ENCODE measurements at regions not wholly inside any gene's neighbourhood (a gene's known extent, or its start where the extent isn't known, plus 50 kb on each side); places are given as distances from the start of the nearest gene placed in this dataset.

DNA sequence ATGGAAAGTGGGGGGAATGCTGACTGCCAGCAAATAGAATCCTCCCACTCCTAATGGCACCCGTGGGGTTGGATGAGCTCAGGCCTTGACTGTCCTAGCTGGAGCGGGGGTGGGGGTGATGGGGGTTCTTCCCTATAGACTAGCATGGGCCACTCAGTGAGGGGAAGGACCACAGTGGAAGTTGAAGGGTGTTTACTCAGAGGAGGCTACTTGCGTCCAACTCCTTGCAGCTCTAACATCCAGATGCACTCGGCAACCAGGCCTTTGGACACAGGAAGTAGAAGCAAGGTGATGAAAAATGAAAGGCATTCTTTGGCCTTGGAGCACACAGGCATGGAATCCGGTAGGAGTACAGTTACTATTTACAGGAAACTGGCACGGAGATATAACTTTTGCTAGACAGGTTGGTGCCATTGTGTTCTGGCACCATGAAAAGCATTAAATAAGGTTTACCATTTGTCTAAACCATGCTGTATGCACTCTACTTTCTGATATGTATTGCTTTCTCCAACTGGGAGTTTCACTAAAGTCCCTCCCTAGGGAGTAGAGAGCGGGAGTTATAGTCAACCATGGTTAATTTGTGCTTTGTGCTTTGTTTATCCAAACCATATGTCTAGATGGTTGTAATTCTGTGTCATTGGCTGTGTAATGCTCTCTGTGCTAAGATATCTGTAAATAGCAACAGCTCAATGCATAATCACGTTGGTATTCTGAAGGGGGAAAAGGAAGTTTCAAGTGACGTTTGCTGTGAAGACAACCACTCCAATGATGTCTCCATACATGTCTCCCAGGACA is 125.3 kb downstream of the TSHZ3 start:
- DNase-seq (ENCODE audit: low spot score), result no peak

DNA sequence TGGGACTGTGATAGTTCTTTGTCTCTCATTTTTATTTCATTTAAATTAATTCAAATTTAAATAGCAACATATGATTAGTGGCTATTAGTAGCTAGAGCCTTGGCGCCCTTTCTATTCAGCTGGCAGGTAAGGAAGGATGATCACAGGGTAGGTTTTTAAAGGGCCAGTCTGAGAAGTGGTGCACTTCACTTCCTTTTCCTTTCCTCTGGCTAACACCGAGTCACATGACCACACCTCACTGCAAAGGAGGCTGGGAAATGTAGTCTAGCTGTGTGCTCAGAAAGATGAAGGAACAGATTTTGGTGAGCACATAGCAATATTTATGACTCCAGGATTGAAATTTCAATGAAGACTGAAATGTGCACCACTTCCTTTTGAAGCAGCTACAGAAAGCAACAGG is 128.7 kb downstream of the TSHZ3 start:
- DNase-seq (ENCODE audit: low spot score), result no peak

DNA sequence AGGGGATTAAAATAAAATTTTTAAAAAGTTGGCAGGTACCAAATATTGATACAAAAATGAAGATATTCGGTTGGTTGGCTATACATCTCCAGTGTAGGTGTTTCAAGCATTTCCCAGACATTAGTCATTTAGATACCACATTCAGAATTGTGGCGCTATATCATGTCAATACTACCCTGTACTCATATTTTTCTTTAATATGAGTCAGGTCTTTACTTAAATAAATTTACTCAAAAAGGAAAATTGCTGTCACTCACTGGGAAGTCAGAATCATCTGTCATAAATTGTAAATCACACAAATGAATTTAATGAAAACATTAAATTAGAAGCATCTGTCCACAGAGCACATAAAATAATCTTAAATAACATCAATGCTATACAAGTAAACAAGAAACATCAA is 134.2 kb downstream of the TSHZ3 start:
- no peak for DNase-seq (ENCODE audit: low spot score)

DNA sequence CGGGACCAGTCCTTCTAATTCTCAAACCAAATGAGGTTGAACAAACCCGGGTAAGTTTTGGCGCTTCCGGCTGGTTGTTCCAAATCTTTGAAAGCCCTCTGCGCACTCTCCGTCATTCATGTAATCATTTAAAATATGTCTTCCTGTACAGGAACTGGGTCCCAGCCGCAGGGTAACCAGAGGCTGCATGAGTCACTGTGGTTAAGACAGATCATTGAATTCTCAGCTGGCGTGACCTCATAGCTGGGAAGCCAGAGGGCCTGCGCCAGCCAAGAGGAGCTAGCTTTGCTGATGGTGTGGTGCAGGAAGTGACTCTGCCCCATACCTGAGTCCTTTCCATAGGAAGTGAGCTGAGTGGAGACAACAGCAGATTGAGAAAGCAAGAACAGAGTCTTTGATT is 135.2 kb downstream of the TSHZ3 start:
- DNase-seq (ENCODE audit: low spot score), result no peak

DNA sequence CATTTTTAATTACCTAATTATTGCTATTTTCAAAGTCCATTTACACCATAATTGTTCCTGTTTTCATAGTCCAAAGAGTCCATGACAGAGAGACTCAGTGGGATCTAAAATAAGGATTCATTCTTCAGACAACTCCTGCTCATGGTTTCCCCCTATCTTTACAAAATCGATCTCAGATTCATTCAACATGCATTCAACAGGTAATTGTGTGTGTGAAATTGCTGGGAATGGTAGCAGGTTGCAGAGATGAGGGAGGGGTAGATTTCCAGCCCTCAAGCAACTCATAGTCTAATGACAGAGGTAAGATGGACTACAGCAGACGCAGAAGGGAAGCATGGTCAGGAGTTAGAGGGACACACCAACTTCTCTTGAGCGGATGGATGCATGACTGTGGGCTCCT is 138.1 kb downstream of the TSHZ3 start:
- DNase-seq (ENCODE audit: low spot score), result no peak

DNA sequence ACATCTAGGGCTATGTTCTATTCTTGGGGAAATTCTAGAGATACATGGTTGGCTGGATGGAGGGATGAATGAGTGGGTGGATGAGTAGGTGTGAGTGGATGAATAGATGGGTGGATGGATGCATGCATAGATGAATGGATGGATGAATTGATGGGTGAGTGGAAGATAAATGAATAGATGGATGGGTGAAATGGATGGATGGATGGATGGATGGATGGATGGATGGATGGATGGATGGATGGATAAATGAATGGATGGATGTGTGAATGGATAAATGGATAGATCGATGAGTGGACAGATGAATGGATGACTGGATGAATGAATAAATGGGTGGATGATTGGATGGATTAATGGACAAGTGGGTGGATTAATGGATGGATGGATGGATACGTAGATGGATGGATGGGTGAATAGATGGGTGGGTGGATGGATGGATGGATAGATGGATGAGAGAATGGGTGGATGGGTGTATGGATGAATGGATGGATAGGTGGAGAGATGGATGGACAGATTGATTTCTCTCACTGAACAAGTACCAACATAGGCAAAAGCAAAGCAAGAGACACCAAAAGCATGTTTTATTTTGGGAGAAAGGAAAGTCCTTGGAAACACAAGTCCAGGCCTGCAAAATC is 143.2 kb downstream of the TSHZ3 start:
- no peak for DNase-seq (ENCODE audit: low spot score)

DNA sequence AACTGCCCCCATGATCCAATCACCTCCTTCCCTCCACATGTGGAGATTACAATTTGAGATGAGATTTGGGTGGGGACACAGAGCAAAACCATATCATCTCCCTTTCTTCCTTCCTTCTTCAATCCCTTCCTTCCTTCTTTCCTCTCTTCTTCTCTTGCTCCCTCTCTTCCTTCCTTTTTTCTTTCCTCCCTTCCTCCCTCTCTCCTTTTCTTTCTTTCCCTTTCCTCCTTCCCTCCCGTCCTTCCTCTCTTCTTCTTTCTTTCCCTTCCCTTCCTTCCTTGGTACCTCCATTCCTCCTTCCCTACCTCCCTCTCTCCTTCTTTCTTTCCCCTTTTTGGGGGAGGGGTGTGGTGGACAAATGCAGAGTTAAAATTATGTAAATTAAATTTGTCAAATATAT is 145.1 kb downstream of the TSHZ3 start:
- no peak for DNase-seq (ENCODE audit: low spot score)

DNA sequence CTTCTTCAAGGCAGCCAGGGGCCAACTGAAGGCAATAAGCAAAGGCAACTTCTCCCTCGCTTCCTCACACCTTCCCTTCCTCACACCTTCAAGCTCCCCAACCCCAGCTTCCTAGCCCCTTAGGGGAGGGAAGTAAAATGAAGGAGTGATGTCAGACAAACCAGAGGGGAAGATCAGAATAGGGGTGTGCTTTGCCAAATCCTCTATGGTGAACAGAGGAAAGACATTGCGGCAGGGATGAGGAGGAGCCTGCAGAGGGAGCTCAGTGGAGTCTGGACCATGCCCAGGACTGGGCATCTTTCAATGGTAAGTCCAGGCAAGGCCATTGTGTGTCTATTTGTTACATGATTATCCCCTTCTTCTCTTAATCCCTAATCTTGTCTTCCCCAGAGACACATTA is 164.0 kb downstream of the TSHZ3 start:
- no peak for DNase-seq (ENCODE audit: low spot score)

DNA sequence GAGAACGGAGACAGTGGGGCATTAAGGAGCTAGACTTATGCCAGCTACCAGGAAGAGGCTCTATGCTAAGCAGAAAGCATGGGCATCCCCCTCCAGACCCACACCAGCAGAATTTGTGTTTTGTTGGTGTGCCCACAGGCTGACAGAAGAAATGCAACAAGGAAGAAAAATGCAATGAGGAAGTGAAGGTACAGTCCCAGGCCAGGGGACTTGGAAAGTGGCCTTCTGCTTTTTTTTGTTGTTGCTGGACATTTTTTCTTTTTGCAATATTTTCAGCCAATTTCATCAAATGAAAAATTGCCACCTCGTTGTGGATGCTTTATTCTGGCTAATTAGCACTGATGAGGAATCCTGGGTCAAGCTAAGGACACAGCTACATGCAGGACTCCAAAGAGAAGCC is 167.7 kb downstream of the TSHZ3 start:
- DNase-seq (ENCODE audit: low spot score), result no peak

DNA sequence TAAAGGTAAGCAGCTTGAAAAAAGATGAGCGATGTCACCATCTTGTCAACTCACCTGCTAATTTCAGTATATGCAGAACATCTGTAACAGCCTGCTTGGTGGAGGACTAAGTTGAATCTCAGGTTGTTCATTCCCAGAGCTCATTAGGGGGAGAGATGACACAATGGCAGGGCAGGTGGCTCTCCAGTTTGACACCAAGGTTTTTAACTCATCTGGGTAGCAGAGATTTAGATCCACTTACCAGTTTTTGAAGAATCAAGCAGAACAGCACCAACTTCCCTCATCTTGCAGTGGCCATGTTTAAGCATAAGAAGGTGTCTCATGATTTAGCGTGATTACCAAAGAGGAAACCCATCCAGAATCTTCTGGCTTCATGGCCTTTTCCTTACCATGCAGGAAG is 168.3 kb downstream of the TSHZ3 start:
- DNase-seq (ENCODE audit: low spot score), result no peak

DNA sequence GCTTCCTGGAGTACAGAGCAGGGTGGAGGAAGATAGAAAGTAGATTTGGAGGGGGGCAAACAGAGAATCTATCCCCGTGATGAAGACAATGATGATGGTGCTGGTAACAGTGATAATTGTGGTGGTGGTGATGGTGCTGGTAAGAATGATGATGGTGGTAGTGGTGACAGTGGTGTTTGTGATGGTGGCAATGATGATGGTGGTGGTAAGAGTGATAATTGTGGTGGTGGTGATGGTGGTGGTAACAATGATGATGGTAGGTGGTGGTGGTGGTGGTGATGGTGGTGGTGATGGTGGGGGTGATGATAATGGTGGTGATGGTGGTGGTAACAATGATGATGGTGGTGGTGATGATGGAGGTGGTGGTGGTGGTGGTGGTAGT is 169.8 kb downstream of the TSHZ3 start:
- DNase-seq (ENCODE audit: low spot score), result no peak

DNA sequence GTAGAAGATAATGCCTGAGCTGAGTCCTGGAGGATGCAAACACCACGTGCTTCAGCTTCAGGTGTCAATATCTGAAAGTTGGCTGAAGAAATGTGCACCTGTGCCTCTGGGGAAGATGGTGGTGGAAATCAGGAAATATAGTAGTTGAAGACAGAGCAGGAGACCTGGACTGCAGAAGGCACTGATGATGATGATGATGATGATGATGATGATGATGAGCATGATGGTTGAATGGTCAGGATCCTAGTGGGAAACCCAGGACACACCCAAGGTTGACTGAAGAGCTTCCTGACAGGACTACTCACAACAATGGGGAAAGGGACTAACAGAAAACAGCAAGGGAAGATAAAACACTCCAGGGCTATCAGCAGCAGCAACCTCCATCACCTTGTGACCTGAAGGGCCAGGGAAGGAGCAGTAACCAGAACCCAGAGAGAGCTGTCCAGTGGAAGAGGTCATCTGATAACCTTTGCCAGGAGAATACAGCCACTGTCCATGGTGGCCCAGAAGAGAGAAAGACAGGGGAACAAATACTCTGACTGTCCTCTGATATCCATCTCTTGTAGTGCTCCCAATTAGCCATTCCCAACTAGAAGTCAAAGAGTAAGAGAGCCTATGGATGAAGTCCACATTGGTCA is 170.3 kb downstream of the TSHZ3 start:
- no peak for DNase-seq (ENCODE audit: low spot score)

DNA sequence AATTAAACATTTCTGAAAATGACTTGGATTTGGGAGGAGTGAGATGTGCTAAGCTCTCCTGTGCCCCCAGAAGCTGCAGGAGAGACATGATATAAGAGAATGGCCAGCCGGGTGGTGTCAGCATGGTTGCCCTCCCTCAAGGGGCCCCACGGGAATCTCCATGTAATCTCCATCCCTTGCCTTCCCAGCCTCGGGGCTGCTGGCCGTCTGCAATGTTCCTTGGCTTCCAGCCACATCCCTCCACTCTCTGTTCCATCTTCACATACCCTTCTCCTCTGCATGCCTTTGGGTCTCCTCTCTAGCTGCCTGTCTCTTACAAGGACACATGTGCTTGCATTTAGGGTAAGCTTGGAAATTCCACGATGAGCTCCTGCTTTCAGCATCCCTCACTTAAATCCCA is 172.0 kb downstream of the TSHZ3 start:
- no peak for DNase-seq (ENCODE audit: low spot score)

DNA sequence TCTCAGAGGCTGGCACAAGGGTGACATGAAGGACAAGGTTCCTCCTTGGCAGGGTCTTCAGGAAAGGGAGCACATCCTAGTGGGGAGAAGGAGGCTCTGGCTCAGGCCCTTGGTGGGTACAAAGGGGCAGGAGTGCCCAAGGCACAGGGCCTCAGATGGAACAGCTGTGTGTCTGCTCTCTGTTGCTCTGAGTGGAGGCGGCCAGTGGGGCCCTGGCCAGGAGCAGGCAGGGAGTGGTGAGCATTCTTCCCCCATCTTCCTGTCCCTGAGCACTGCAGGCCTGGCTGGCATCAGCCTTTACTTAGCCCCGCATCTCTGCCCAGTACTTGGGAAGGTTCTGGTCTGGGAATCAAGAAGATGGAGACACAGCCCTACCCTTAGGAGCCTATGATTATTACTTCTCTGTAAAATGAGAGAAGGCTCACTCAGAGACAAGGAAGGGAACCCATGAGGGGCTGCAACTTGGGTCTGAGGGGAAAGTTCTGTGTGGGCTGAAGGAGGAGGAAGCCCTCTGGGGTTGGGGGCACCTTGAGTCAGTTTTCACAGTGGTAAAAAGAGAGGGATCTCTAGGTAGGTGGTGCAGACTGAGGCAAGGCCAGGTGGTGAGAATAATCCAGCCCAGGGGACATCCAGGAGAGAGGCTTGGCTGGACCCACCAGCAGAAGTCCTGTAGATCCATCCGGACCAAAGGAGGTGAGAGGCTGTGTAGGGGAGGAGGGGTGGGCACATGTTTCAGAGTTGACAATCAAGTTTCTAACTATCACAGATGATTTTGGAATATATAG is 173.5 kb downstream of the TSHZ3 start:
- no peak for DNase-seq (ENCODE audit: low spot score)

DNA sequence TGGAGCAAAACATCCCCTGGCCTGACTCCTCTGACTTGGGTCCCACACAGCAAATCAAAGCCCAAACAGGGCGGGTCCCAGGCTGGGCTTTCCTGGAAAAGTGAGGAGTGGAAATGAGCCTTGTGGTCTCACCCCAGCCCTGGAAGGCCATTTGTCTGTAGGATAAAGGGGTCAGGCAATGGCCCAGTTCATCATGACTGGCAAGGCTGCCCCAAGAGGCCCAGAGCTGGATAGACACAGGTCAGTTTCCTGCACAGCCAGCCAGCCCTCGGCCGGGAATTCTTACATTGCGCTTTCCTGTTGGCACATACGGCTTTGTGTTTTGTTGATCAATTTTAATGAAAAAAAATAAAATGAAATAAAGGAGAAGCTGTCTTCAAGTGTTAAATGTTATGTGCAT is 174.3 kb downstream of the TSHZ3 start:
- no peak for DNase-seq (ENCODE audit: low spot score)

DNA sequence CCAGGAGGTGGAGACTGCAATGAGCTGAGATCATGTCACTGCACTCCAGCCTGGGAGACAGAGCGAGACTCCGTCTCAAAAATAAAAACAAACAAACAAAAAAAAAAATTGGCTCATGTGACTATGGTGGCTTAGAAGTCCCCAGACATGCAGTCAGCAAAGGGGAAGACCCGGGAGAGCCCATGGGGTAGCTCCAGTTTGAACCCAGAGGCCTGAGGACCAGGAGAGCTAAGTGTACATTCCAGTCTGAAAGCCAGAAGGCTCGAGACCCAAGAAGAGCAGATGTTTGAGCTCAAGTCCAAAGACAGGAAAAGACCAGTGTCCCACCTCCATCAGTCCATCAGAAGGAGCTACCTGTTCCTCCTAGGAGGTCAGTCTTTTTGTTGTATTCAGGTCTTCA is 175.2 kb downstream of the TSHZ3 start:
- no peak for DNase-seq (ENCODE audit: low spot score)

DNA sequence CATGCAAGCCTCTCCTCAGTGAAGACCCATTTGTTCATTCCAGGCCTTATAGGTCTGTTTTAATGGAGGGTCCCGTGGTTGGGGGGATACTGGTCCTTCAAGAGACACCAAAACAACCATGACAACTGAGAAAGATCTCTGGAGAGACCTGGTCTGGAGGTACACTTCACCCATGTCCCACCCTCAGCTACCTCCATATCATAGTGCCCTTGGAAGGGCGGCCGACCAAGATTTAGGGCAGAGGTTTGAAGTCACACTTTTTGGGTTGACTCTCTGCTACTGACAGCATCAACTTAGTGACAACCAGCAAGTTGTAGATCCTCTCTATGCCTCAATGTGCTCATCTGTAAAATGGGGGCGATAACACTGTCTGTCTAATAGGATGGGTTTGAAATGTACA is 177.3 kb downstream of the TSHZ3 start:
- DNase-seq (ENCODE audit: low spot score), result no peak

DNA sequence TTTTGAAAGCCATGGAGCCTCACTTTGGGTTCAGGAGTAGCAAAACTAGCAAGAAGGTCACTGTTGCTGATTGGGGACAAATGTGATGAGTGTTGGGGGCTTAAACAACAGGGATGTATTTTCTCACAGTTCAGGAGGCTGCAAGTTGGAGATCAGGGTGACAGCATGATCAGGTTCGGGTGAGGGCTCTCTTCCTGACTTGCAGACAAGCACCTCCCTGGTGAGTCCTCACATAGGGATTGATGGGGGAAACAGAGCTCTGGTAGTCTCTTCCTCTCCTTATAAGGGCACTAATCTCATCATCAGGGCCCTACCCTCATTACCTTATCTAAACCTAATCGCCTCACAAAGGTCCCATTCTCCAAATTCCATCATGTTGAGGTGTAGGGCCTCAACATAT is 179.2 kb downstream of the TSHZ3 start:
- DNase-seq (ENCODE audit: low spot score), result no peak

DNA sequence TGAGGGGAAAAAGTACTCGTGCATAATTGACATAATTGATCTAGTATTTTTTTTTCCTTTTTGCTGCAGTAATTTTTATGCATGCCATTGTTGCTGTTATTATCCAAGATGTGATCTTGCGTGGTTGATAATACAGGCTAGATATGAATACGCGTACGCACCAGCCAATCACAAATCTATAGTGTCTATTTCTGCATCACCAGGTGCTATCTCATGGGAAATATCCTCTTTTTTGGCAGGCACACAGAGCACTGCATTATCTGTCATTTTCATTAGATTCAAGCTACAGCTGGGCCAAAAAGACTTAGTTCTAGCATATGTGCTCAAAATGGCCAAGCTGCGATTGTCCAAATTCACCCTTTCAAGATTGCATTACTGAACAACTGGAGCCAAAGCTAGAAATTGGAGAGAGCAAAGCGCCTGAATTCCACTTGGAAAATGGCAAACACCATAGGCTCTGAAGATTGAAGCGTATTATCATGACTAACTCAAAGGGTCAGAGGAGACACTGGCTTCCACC is 181.1 kb downstream of the TSHZ3 start:
- no peak for DNase-seq (ENCODE audit: low spot score)

DNA sequence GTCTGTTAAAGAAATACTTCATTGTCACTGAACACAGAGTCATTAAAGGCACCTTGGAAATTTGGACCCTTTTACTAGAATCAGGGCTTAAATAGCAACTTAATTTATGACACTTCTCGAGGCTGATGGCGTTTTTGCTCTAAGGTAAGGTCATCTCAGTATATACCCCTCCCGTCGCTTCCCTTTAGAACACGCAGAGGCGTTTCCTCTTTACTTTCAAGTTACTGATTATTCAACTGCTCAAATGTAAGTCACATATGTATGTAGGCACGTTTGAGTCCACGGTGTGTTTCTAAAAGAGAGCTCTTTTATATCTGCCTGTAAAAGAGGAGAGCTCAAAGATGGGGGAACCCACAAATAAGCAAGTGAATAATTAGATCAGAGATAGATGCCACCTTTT is 181.5 kb downstream of the TSHZ3 start:
- DNase-seq (ENCODE audit: low spot score), result no peak

DNA sequence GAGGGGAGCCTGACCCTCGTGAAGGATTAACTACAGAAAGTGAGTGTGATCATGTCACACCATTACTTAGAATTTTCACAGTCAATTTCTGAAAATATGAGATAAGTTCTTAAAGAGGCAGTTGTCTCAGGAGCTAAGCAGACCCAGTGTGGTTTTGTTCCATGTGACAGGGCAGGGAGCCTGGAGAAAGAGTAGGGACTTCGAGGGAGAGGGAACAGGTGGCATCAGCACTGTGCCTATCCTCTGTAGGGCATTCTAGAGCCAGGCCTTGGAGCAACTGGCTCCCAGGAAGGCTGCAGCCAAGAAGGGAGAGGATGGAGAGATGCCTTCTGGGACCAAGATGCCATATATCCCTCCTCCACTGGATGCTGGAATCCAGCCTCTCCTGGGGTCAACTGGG is 183.0 kb downstream of the TSHZ3 start:
- no peak for DNase-seq (ENCODE audit: low spot score)

DNA sequence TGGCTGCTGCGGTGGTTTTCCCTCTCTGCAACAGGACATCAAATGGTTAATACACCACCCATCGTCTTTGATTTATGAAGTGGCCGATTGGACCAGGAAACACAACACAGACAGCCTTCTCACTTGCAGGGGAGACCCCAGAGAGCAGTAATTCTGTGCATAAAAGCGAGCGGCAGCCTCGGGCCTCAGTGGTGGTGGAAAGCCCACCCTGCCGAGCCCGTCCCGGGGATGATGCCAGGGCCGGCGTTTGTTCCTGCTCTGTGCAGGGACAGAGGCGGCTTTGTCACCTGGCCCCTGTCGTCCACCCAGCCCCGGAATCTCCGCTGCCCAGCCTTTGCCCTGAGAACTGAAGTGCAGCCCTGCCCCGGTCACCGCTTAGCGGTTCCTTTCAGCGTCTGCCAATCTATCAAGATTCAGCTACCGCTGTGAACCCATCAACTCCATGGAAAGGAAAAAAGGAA is 184.4 kb downstream of the TSHZ3 start:
- no peak for DNase-seq (ENCODE audit: low spot score)

All from HuH-7.5 (cell line).